ENCODE measurements at regions not wholly inside any gene's neighbourhood (a gene's known extent, or its start where the extent isn't known, plus 50 kb on each side); places are given as distances from the start of the nearest gene placed in this dataset.

DNA sequence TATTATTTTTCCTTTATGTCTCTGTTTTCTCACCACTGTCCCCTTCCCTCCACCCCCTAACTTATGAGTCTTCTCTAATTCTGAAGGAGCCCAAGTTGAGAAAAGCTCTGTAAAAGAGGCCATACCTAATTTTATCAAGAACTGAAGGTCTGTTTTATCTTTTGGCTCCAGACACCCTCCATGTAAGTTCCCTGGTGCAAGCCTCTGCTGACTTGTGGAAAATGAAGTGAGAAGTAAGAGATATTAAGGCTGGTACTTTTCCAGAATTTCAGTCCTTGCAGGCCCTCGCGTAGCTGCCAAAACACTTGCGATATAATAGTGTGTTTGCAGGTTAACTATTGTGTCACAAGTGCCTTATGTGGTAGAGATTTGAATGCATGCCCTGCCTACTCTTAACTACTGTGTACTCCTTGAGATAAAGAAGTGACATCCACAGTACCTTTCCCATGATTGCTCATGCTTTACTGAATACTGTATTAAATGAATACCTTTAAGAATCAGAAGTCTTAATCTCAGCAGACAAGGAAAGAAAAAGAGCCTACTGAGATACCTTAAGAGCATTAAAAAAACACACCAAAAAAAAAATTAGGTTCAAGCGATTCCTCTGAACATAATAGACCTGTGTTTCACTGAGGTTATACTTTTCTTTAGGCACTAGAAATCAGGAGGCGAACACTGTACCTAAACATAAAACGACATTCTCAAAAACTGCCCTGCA lies 143.6 kb upstream of the ZNF184 start:
- no peak overlapping the region for H3K4me3 ChIP-seq (ENCODE audit: low read depth, low read length)
- TF ChIP-seq, protein P1, sequence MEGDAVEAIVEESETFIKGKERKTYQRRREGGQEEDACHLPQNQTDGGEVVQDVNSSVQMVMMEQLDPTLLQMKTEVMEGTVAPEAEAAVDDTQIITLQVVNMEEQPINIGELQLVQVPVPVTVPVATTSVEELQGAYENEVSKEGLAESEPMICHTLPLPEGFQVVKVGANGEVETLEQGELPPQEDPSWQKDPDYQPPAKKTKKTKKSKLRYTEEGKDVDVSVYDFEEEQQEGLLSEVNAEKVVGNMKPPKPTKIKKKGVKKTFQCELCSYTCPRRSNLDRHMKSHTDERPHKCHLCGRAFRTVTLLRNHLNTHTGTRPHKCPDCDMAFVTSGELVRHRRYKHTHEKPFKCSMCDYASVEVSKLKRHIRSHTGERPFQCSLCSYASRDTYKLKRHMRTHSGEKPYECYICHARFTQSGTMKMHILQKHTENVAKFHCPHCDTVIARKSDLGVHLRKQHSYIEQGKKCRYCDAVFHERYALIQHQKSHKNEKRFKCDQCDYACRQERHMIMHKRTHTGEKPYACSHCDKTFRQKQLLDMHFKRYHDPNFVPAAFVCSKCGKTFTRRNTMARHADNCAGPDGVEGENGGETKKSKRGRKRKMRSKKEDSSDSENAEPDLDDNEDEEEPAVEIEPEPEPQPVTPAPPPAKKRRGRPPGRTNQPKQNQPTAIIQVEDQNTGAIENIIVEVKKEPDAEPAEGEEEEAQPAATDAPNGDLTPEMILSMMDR (IDR thresholded peaks at IDR 0.05; ENCODE audit: borderline replicate concordance, insufficient read depth, low read depth, low read length), result no peak

DNA sequence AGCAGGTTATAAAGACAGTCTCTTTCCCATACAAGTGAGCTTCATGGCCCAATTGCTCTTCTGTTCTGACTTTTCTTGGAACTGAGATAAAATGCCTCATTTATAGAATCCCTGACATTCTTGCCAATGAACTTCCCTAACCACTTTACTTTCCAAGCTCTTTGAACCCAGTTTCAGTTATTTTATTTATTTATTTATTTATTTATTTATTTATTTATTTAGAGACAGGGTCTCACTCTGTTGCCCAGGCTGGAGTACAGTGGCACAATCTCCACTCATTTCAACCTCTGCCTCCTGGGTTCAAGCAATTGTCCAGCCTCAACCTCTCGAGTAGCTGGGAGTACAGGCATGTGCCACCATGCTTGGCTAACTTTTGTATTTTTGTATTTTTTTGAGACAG lies 138.5 kb upstream of the ZNF184 start:
- no peak overlapping the region for H3K4me3 ChIP-seq (ENCODE audit: low read depth, low read length)
- TF ChIP-seq, protein P1 (IDR thresholded peaks at IDR 0.05; ENCODE audit: borderline replicate concordance, insufficient read depth, low read depth, low read length), result no peak

DNA sequence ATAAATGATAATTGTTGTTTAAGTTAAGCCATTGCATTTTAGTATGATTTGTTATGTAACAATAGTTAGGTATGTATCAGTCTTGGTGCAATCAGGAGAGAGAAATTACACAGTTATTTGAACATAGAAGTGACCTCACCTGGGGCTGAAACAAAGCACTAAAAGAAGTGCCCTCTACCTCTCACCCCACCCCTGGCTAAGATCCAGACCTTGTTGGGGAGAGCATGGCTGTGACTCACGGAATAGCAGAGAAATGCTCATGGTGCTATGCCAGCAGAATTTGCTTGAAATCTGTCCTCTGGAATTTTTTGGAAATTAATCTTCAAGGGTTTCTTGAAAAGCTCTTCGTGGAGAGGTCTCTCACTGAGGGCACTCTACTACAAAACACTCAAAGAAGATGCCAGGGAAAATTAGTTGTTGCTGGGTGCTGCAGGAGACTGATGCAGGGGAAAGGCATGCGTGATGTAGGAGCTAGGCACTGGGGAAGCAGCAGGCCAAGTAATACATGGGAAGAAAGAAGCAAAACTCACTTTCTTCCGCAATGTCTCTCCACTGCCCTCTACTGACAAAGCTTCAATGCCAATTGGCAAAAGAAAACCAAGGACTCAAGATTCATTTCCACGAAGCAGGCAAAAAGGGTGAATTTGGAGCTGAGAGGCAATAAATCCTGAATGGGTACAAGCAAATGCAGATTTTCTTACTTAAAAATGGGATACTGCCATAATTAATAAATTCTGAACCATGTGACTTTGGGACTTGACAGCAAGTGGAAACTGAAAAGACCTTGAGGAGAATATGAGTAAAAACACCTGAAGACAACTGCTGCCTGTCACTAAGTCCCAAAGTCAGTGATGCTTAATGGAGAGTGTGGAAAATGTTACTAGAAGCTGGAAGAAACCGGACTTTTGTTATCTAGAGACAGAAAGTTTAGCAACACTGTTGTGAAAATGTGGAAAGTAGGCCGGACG lies 136.3 kb upstream of the ZNF184 start:
- no peak overlapping the region for H3K4me3 ChIP-seq (ENCODE audit: low read depth, low read length)

GRCh38 chr6:27605401-27606342 lies 132.8 kb upstream of the ZNF184 start:
- TF ChIP-seq, protein P1 (IDR thresholded peaks at IDR 0.05; ENCODE audit: borderline replicate concordance, insufficient read depth, low read depth, low read length), result no peak
- H3K4me3 ChIP-seq (ENCODE audit: low read depth, low read length), result peak overlapping the region; percentile 45

More for the DNA sequence above, 136.3 kb upstream of the ZNF184 start:
- TF ChIP-seq, protein P1 (IDR thresholded peaks at IDR 0.05; ENCODE audit: borderline replicate concordance, insufficient read depth, low read depth, low read length), result peak; percentile 76

DNA sequence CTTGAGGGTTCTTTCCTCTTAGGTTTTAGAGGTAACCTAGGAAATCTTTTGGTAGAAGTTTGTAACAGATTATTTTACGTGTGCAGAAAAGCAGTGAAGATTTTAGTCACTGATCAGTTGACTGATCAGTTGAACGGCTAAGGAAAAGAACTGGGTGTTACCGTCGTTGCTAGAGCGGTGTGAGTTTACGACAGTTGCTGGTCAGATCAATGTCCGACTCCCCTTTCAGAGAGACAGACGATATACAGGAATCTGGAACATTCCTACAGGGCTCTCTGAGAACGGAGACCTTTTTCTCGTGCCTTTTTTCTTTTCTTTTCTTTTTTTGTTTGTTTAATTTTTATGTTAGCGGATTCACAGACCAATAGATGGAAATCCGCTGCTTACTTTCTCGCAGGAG lies 132.1 kb upstream of the ZNF184 start:
- peak overlapping the region; percentile 45 for H3K4me3 ChIP-seq (ENCODE audit: low read depth, low read length)
- TF ChIP-seq, protein P1 (IDR thresholded peaks at IDR 0.05; ENCODE audit: borderline replicate concordance, insufficient read depth, low read depth, low read length), result no peak

DNA sequence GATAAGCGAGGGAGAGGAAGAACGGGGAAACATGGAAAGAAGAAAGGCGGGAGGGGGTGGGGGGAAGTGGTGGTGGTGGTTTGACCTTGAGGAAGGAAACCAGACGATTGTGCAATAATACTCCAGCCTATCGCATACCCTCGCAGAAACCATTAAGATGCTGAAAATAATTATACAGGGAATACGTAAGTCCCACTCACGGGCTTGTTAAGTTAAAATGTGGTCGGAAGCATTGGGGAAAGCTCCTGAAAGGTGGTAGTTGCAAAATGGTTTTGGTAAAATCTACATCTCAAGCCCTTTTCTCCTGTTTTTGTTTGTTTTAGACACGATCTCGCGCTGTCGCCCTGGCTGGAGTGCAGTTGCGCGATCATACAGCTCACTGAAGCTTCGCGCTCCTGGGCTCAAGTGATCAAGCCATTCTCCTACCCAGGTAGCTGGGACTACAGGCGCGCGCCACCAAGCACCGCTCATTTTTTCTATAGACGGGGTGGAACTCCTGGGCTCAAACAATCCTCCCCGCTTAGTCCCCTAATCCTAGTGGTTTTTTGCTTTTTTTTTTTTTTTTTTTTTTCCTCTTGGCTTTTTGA lies 128.9 kb upstream of the ZNF184 start:
- H3K4me3 ChIP-seq (ENCODE audit: low read depth, low read length), result no peak overlapping the region
- TF ChIP-seq, protein P1 (IDR thresholded peaks at IDR 0.05; ENCODE audit: borderline replicate concordance, insufficient read depth, low read depth, low read length), result no peak

All from GM12875 (cell line).